ENCODE measurements at regions not wholly inside any gene's neighbourhood (a gene's known extent, or its start where the extent isn't known, plus 50 kb on each side); places are given as distances from the start of the nearest gene placed in this dataset.

GRCh38 chrX:9392445-9392844, 72.4 kb upstream of the TBL1X start:
- H3K79me2 ChIP-seq (replicated peaks; ENCODE audit: insufficient read depth, low read length), result no peaks in the 10 kb centered on the region
- no peaks in the 10 kb centered on the region for H3K27me3 ChIP-seq (ENCODE audit: insufficient read depth, low read depth, low read length)
- H2AFZ ChIP-seq (ENCODE audit: low read depth, low read length), result no peak overlapping the region
- H3K4me3 ChIP-seq (ENCODE audit: low read length), result no peak overlapping the region
- no peak overlapping the region for H3K4me2 ChIP-seq (ENCODE audit: low read length)
- no peak overlapping the region for H3K9ac ChIP-seq (ENCODE audit: low read length)
- no peak for TF ChIP-seq EP300 (conservative IDR thresholded peaks at IDR 0.05; ENCODE audit: poor library complexity, severe bottlenecking)
- TF ChIP-seq, protein P1, sequence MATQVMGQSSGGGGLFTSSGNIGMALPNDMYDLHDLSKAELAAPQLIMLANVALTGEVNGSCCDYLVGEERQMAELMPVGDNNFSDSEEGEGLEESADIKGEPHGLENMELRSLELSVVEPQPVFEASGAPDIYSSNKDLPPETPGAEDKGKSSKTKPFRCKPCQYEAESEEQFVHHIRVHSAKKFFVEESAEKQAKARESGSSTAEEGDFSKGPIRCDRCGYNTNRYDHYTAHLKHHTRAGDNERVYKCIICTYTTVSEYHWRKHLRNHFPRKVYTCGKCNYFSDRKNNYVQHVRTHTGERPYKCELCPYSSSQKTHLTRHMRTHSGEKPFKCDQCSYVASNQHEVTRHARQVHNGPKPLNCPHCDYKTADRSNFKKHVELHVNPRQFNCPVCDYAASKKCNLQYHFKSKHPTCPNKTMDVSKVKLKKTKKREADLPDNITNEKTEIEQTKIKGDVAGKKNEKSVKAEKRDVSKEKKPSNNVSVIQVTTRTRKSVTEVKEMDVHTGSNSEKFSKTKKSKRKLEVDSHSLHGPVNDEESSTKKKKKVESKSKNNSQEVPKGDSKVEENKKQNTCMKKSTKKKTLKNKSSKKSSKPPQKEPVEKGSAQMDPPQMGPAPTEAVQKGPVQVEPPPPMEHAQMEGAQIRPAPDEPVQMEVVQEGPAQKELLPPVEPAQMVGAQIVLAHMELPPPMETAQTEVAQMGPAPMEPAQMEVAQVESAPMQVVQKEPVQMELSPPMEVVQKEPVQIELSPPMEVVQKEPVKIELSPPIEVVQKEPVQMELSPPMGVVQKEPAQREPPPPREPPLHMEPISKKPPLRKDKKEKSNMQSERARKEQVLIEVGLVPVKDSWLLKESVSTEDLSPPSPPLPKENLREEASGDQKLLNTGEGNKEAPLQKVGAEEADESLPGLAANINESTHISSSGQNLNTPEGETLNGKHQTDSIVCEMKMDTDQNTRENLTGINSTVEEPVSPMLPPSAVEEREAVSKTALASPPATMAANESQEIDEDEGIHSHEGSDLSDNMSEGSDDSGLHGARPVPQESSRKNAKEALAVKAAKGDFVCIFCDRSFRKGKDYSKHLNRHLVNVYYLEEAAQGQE (IDR thresholded peaks at IDR 0.05; ENCODE audit: borderline replicate concordance), result no peak
- TF ChIP-seq MXI1 (conservative IDR thresholded peaks at IDR 0.05; ENCODE audit: poor library complexity, severe bottlenecking), result no peak
- no peak for TF ChIP-seq CTCF (IDR thresholded peaks at IDR 0.05; ENCODE audit: poor library complexity, severe bottlenecking)
- no peak for TF ChIP-seq TAF1 (IDR thresholded peaks at IDR 0.05; ENCODE audit: low read depth)
- TF ChIP-seq SMC3 (conservative IDR thresholded peaks at IDR 0.05; ENCODE audit: poor library complexity), result no peak
- TF ChIP-seq POLR2AphosphoS5 (IDR thresholded peaks at IDR 0.05), result no peak
- TF ChIP-seq RAD21 (conservative IDR thresholded peaks at IDR 0.05), result no peak
- TF ChIP-seq EZH2 (IDR thresholded peaks at IDR 0.05; ENCODE audit: borderline replicate concordance, insufficient read depth, low read length, poor library complexity, severe bottlenecking), result no peak
- H3K27ac ChIP-seq (ENCODE audit: low read length), result no peak overlapping the region
- no peaks in the 10 kb centered on the region for H3K36me3 ChIP-seq (ENCODE audit: insufficient read depth, low read length)
- no peaks in the 10 kb centered on the region for H3K9me2 ChIP-seq (ENCODE audit: insufficient read depth, low read length)
- H4K20me1 ChIP-seq (ENCODE audit: insufficient read depth), result no peaks in the 10 kb centered on the region
- no peaks in the 10 kb centered on the region for H3K9me3 ChIP-seq (ENCODE audit: low read length)
- H3F3A ChIP-seq (ENCODE audit: insufficient read depth, low read length, poor library complexity, severe bottlenecking), result no peaks in the 10 kb centered on the region

- Histone ChIP-seq H3K27ac (ENCODE audit: low read length) (no peak overlapping the region), H3K79me2 (replicated peaks; ENCODE audit: insufficient read depth, low read length) (no peaks in the 10 kb centered on the region), H4K20me1 (ENCODE audit: insufficient read depth) (no peaks in the 10 kb centered on the region), H3F3A (ENCODE audit: insufficient read depth, low read length, poor library complexity, severe bottlenecking) (no peaks in the 10 kb centered on the region), H3K9me3 (ENCODE audit: low read length) (no peaks in the 10 kb centered on the region), H3K4me2 (ENCODE audit: low read length) (no peak overlapping the region), H2AFZ (ENCODE audit: low read depth, low read length) (no peak overlapping the region), H3K4me3 (ENCODE audit: low read length) (no peak overlapping the region), H3K9me2 (ENCODE audit: insufficient read depth, low read length) (no peaks in the 10 kb centered on the region), H3K36me3 (ENCODE audit: insufficient read depth, low read length) (no peaks in the 10 kb centered on the region), H3K9ac (ENCODE audit: low read length) (no peak overlapping the region), H3K27me3 (ENCODE audit: insufficient read depth, low read depth, low read length) (no peaks in the 10 kb centered on the region)
- TF ChIP-seq EP300 (conservative IDR thresholded peaks at IDR 0.05; ENCODE audit: poor library complexity, severe bottlenecking) (no peak), MXI1 (conservative IDR thresholded peaks at IDR 0.05; ENCODE audit: poor library complexity, severe bottlenecking) (no peak), EZH2 (IDR thresholded peaks at IDR 0.05; ENCODE audit: borderline replicate concordance, insufficient read depth, low read length, poor library complexity, severe bottlenecking) (no peak)
- TF ChIP-seq, protein P1 (IDR thresholded peaks at IDR 0.05; ENCODE audit: borderline replicate concordance), result no peak
Observed at GRCh38 chrX:9393571-9393970, 71.3 kb upstream of the TBL1X start.
